Stimulated activated CD4-positive, alpha-beta T cell treated with anti-CD3 and anti-CD28 coated beads, Interleukin-2, amount 100 ng/mL, for 48 hours (primary cell): ENCODE measurements at regions not wholly inside any gene's neighbourhood (a gene's known extent, or its start where the extent isn't known, plus 50 kb on each side); places are given as distances from the start of the nearest gene placed in this dataset.

ENCODE experiments used
- DNase-seq, 2 donors: peaks; one replicate each; pipeline ENCODE4 v3.0.0-alpha.2; 2020

GRCh38 chr11:130588471-130588870 lies 140.0 kb downstream of the ADAMTS15 start:
- DNase-seq = no peak

- DNase-seq = no peak
These were observed 143.6 kb downstream of the ADAMTS15 start for GRCh38 chr11:130592056-130592455.

DNA sequence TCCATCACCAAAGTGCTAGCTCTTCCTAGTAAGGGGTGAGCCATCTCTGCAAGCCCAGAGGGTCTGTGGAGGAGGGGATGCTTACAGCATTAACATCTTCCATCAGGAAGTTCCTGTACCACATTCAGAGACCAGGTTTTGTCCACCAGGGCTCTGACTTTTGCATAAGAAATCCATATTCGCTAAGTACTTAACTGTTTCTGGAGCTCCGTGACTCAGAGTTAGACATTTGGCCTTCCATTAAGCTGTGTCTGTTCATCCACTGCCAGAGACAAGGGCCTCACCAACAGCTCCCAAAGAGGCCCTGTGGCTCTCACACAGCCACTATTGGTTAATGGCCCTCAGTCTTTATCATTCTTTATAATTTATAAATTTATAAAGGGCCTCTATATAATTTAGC lies 144.6 kb downstream of the ADAMTS15 start:
- no peak for DNase-seq

- no peak for DNase-seq
These were observed 150.0 kb downstream of the ADAMTS15 start for GRCh38 chr11:130598433-130598832.

- no peak for DNase-seq
These were observed 150.7 kb downstream of the ADAMTS15 start for GRCh38 chr11:130599073-130599654.

- DNase-seq = no peak
These were observed 151.7 kb downstream of the ADAMTS15 start for GRCh38 chr11:130600139-130600538.

GRCh38 chr11:130600616-130601015 lies 152.2 kb downstream of the ADAMTS15 start:
- no peak for DNase-seq

DNA sequence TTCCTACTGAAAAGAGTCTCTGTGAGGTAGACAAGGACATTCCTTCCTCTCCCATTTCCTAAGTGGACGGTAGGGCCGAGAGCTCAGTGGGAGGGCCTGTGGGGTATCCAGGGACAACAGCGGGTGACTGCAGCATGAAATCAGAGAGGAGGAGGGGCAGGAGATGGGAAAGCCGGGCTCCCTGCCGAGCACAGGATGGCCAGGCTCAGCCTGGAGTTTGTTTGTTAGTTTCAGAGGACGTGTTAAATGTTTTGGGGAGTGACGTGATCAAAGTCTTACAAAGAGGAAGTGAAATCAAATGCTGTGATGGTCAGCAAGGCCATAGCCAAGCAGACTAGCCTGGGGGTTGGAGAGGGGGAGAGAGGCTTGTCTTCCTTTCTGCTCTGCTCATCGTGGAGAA lies 152.7 kb downstream of the ADAMTS15 start:
- no peak for DNase-seq

GRCh38 chr11:130601764-130602460 lies 153.5 kb downstream of the ADAMTS15 start:
- no peak for DNase-seq

- no peak for DNase-seq
These were observed 154.3 kb downstream of the ADAMTS15 start for GRCh38 chr11:130602641-130603334.

GRCh38 chr11:130603335-130603906 lies 155.0 kb downstream of the ADAMTS15 start:
- no peak for DNase-seq

DNA sequence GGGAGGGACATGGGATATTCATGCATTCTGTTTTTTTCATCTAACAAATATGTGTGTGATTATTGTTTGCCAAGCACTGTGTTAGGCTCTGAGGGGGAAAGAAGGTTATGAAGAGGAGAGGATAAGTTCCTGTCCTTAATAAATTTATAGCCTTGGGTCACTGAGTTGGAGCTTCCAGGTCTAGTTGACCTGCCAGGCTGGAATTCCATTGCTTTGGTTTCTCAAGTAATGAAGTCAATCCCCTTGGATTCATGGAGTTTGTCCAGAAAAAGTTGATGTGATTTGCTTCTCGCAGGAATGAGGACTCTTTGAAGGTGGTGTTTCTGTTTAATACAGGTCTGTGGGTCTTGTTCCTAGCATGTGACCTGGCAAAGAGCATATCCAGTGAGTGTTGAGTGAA lies 156.2 kb downstream of the ADAMTS15 start:
- no peak for DNase-seq

GRCh38 chr11:130606178-130606577 lies 157.7 kb downstream of the ADAMTS15 start:
- no peak for DNase-seq

GRCh38 chr11:130606781-130607511 lies 158.5 kb downstream of the ADAMTS15 start:
- no peak for DNase-seq

GRCh38 chr11:130608287-130608686 lies 159.8 kb downstream of the ADAMTS15 start:
- DNase-seq = no peak

DNA sequence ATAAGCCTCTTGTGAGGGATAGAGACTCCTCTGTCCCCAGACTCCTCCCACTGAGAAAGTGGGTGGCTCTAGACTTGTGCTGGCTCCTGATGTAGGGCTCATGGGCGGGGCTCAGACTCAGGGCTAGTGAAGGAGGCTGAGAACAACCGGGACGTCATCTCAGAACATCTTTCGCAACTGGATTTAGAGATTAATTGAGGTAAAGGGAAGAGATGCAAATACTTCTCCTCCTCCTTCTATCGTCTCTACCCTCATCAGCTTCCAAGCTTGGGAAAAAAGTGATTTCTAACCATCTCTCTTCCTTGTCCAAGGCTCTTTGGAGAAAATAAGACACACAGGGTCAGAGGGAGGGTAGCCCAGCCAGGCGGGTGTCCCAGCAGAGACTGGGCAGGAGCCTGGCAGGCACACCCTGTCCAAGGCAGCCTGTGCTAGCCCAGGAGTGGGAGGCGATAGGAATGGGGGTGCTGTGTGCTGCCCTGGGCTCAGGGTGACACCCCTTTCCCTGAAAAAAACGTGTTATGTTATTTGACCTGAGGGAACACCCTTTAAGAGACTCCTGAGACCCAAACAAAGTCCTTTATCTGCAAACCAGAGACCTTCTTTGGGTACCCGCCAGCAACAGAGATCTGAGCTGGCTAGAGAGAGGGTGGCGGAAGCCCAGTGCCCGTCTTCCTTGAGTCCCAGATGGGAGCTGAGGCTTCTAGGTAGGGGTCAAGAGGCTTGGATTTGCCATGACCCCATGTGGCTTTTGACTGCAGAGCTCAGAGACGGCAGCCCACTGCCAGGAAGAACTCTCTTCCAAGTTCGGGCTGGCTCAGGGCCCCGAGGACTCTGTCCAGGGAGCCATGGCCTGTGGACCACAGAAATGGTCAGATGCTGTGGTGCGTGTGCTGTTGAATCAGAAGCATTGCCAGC lies 160.9 kb downstream of the ADAMTS15 start:
- no peak for DNase-seq

DNA sequence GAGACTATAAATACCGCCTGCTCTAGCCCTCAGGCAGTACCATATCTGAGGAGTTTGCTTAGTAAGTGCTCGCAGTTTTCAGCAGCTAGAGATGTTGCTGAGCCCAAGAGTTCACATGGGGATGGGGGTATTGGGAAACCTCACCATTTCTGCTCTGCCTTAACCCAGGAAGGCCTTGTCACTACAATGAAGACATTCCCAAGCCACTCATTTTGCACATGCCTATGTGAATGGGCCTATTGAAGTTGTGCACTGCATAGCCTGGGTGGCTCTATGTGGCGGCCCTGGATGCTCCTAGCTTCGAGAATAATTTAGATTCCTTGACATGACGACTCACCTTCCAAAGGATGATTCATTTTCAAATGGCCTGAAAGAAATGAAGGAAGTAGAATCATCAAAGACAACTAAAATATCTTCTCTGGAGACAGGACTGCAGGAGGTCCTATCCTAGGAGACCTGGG lies 163.4 kb downstream of the ADAMTS15 start:
- DNase-seq = no peak

GRCh38 chr11:130612291-130612851 lies 163.9 kb downstream of the ADAMTS15 start:
- DNase-seq = no peak

GRCh38 chr11:130613396-130613795 lies 165.0 kb downstream of the ADAMTS15 start:
- DNase-seq = no peak

GRCh38 chr11:130614591-130614990 lies 166.1 kb downstream of the ADAMTS15 start:
- no peak for DNase-seq

DNA sequence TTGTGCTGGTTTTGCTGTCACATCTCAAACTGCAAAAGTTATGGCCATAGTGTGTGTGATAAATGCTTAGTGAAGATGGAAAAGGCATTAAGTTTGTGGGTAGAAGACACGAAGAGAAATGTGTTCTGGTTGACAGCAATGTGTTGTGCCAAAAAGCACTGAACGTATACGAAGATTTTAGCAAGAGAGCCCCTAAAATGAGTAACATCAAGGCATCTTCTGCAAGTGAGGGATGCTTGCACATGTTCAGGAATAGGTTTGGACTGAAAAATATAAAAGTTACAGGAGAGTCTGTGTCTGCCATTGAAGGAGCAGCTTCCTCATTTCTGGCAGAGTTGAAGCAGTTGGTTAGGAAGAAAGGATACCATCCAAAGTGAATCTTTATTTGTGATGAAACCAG lies 167.1 kb downstream of the ADAMTS15 start:
- DNase-seq = no peak

DNA sequence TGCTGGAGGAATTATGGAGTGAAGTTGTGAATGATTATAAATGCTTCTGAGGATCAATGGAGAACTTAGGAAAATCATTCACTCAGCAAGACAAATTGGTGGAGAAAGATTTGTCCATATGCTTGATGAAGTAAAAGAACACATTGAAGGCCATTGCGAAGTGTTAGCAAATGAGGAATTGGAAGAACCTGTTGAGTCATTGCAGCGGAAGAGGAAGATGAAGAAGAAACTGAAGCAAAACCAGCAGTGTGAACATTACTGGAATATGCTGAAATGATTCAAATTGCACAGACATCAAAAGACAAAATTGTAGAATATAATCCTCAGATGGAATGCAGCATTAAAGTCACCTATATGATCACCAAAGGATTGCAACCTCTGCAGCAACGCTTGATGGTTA lies 168.1 kb downstream of the ADAMTS15 start:
- DNase-seq = no peak
